ENCODE measurements at regions not wholly inside any gene's neighbourhood (a gene's known extent, or its start where the extent isn't known, plus 50 kb on each side); places are given as distances from the start of the nearest gene placed in this dataset.
A peak's percentile ranks its signal among the peaks of the same experiment; 100 is the strongest.

DNA sequence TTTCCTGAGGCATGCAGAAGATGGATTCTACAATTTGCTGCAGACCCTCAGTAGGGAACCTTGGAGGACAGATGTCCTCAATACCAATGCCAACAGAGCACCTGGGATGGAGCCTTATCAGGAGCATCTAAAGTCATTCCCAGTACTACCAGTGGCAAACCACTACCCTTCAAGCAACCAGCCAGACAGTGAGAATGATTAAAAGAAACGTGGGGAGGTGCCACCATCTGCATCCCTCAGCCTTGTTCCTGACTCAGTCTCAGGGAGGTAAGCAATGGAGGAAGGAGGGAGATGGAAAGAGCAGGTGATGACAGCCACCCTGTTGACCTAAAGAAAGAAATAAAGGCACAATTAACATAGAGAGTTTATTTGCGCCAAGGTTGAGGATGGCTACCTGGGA lies 175.2 kb upstream of the GRIN2B start:
- no peak for DNase-seq

GRCh38 chr12:14157088-14157747 lies 175.8 kb upstream of the GRIN2B start:
- no peak for DNase-seq

DNA sequence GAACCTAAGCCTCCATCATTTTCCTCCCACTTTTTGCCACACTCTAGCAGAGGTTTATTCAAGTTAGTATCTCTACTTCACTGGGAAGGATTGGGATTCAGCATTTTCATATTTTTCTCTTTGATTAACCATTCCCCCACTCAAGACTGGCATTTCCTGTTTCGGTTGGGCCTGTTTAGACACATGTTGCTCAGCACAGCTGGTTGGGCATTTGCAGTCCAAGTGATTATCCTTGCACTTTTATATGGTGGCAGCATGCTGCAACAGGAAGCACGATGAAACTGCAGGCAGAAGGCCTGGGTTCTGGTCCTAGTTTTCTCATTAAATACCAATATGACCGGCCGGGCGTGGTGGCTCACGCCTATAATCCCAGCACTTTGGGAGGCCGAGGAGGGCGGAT lies 182.9 kb upstream of the GRIN2B start:
- no peak for DNase-seq

GRCh38 chr12:14167005-14167628 lies 185.7 kb upstream of the GRIN2B start:
- DNase-seq: peak; percentile 24 to 42

DNA sequence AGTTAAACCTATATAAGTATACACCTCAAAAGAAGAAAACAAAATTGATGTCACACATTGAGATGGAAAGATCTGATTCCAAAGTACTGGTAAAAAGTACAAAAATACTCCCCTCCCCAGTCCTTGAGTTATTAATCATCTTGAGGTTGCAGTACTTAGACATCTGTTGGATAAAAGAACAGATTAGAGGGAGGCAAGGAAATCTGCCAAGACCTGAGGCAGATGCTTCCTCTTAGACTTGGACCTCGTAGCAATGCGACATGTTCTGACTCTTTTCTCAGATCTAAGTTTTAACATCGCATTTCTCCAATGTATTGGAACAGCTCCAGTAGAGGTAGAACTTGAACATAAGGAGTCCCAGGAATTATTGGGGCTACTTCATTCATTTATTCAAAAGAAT lies 187.9 kb upstream of the GRIN2B start:
- no peak for DNase-seq

DNA sequence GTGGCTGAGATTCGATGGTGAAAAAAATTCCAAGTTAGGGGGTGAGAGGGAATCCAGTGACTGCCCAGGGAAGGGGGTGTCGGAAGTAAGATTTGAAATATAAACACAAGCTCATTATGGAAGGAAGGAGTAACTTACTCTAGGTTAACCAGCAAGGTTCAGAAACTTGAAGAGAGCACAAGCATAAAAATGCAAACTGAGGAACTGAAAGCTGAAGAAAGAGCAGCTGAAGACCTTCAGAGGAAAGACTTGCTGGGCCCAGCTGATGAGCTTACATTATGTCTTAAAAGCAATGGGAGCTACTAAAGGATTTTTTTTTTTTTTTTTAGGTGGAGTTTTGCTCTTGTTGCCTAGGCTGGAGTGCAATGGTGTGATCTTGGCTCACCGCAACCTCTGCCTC lies 189.7 kb upstream of the GRIN2B start:
- DNase-seq: no peak

- DNase-seq: no peak
These were observed 190.3 kb upstream of the ATF7IP start for GRCh38 chr12:14175206-14175605.

- DNase-seq: peak; percentile 3 to 6
These were observed 179.9 kb upstream of the ATF7IP start for GRCh38 chr12:14185427-14186192.

- DNase-seq: no peak
These were observed 179.3 kb upstream of the ATF7IP start for GRCh38 chr12:14186193-14186502.

DNA sequence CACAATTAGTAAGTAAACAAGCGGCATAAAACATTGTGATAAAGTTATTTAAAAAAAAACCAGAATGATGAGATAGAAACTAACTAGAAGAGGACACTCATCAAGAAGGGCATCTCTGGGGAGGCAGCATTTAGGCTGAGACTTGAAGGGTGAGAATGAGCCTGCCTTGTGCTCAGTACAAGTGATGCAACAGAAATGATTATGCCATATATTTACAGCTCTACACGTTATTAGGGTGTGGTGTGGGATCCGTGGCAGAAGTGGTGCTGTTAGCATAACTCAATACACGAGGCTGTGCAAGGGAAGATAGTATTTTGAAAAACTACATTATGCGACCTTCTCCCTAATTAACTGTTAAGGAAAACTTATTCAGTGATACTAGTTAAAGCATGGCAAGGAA lies 178.5 kb upstream of the ATF7IP start:
- no peak for DNase-seq

DNA sequence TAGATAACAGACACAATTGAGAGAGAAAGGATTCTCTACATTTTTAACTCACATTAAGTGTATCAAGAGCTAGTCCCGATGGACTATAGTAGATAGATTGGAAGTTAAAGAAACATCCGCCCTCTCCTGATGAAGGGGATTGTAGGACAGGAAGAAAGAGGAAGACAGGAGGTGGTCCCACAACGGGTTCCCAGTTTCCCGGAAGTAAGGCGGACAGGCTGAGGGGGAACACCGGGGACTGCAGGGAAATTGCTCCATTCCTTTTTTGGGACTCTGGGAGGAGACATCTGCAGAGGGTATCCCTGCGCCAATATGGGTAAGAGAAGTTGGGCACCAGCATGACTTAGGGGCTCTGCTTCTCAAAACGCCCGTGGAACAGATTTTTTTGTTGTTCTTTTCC lies 177.5 kb upstream of the ATF7IP start:
- DNase-seq: no peak

DNA sequence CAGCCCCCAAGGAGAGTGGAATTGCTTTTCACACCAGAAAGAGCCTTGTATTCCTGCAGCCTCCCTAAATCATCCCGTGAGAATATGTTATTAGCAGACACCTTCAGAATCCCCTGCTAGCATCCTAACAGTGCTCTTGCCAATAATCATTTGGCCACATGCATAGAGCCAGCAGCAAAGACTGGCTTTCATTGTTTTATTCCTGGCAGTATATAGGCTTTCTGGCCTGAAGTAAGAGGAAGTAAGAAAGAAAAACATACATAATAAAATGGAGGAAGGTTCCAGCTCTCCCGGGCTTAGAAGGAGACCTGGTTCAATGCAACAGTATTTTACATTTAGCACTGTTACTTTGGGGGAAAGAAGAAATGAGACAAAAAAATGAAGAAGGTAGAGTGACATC lies 176.7 kb upstream of the ATF7IP start:
- no peak for DNase-seq

DNA sequence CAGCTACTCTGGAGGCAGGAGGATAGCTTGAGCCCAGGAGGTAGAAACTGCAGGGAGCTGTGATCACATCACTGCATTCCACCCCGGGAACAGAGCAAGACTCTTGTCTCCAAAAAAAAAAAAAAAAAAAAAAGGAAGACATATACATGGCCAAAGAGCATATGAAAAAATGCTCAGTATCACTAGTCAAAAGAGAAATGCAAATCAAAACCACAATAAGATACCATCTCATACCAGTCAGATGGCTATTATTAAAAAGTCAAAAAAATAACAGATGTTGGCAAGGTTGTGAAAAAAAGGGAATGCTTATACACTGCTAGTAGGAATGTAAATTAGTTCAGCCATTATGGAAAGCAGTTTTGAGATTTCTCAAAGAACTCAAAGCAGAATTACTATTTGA lies 174.8 kb upstream of the ATF7IP start:
- no peak for DNase-seq

- no peak for DNase-seq
These were observed 173.9 kb upstream of the ATF7IP start for GRCh38 chr12:14191612-14192011.

DNA sequence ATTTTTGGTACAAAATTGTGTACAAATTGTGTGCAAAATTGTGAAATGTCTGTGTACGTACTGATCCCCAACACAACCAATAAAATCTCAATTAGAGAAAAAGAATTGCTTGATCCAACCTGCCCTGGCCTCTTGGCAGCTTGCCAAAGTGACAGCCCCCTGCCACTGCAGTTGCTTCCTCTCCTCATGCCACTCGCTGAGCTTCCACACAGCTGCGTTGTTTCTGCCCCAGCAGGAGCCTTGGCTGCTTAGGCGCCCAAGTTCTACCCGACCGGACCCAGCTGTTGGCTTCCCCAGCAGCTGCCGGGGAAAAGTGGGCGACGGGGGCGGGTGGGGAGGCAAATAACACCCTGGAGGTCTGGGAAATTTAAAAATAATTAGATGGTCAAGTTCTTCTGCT lies 171.8 kb upstream of the ATF7IP start:
- no peak for DNase-seq

DNA sequence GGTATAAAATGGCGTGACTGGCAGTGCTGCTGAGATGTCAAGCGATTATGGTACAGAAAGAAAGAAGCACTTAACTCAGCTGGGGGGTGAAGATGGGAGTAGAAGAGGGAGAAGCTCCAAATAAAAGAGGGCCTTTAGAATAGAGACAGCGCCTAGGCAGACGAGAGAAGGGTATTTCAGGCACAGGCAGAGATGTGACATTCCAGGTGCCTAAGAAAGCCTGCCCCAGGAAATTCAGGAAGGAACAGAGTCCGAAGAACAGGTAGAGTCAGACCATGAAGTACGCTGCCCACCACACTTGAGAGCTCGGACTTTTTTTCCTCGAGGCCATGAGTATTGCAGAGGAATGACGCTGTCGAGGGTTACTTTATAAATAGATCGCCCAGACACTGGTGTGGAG lies 170.9 kb upstream of the ATF7IP start:
- no peak for DNase-seq

- DNase-seq: no peak
These were observed 165.9 kb upstream of the ATF7IP start for GRCh38 chr12:14199455-14200198.

GRCh38 chr12:14200598-14200997 lies 164.9 kb upstream of the ATF7IP start:
- DNase-seq: no peak

DNA sequence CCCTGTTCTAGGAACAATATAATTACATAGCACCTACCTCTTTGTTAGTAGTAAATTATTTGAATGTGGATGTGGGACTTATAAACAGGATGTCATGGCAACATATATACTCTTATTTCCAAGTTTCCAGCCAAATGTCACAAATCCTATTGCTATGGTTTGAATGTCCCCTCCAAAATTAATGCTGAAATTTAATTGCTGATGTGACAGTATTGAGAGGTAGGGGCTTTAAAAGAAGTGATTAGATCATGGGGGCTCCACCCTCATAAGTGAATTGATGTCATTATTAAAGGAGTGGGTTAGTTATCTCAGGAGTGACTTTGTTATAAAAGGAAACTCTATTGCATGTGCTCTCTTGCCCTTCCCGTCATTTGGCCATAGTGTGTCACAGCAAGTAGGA lies 164.2 kb upstream of the ATF7IP start:
- no peak for DNase-seq

- no peak for DNase-seq
These were observed 157.5 kb upstream of the ATF7IP start for GRCh38 chr12:14207905-14208551.

GRCh38 chr12:14211947-14212387 lies 153.5 kb upstream of the ATF7IP start:
- DNase-seq: no peak

- DNase-seq: no peak
These were observed 151.9 kb upstream of the ATF7IP start for GRCh38 chr12:14213542-14213941.

GRCh38 chr12:14214495-14214894 lies 151.0 kb upstream of the ATF7IP start:
- DNase-seq: no peak

All from stimulated activated CD4-positive, alpha-beta T cell treated with anti-CD3 and anti-CD28 coated beads, Interleukin-2, amount 100 ng/mL, for 48 hours (primary cell).